ENCODE measurements at regions not wholly inside any gene's neighbourhood (a gene's known extent, or its start where the extent isn't known, plus 50 kb on each side); places are given as distances from the start of the nearest gene placed in this dataset.

GRCh38 chr15:69531665-69532027, 79.0 kb downstream of the RPLP1 start:
- no peak for TF ChIP-seq RELA (CRISPR knock-in tag; IDR thresholded peaks at IDR 0.05; ENCODE audit: borderline replicate concordance)
- TF ChIP-seq, protein P1, sequence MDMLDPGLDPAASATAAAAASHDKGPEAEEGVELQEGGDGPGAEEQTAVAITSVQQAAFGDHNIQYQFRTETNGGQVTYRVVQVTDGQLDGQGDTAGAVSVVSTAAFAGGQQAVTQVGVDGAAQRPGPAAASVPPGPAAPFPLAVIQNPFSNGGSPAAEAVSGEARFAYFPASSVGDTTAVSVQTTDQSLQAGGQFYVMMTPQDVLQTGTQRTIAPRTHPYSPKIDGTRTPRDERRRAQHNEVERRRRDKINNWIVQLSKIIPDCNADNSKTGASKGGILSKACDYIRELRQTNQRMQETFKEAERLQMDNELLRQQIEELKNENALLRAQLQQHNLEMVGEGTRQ (CRISPR knock-in tag; IDR thresholded peaks at IDR 0.05): no peak
- no peak for TF ChIP-seq ESRRA (CRISPR knock-in tag; IDR thresholded peaks at IDR 0.05; ENCODE audit: borderline replicate concordance)
- TF ChIP-seq, protein P2, sequence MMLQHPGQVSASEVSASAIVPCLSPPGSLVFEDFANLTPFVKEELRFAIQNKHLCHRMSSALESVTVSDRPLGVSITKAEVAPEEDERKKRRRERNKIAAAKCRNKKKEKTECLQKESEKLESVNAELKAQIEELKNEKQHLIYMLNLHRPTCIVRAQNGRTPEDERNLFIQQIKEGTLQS (CRISPR knock-in tag; conservative IDR thresholded peaks at IDR 0.05): no peak
- no peak for TF ChIP-seq USF1 (CRISPR knock-in tag; IDR thresholded peaks at IDR 0.05)
- no peak for TF ChIP-seq NFATC4 (CRISPR knock-in tag; IDR thresholded peaks at IDR 0.05)
- TF ChIP-seq, protein P3, sequence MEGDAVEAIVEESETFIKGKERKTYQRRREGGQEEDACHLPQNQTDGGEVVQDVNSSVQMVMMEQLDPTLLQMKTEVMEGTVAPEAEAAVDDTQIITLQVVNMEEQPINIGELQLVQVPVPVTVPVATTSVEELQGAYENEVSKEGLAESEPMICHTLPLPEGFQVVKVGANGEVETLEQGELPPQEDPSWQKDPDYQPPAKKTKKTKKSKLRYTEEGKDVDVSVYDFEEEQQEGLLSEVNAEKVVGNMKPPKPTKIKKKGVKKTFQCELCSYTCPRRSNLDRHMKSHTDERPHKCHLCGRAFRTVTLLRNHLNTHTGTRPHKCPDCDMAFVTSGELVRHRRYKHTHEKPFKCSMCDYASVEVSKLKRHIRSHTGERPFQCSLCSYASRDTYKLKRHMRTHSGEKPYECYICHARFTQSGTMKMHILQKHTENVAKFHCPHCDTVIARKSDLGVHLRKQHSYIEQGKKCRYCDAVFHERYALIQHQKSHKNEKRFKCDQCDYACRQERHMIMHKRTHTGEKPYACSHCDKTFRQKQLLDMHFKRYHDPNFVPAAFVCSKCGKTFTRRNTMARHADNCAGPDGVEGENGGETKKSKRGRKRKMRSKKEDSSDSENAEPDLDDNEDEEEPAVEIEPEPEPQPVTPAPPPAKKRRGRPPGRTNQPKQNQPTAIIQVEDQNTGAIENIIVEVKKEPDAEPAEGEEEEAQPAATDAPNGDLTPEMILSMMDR (IDR thresholded peaks at IDR 0.05): no peak
- TF ChIP-seq E2F4 (CRISPR knock-in tag; IDR thresholded peaks at IDR 0.05; ENCODE audit: borderline replicate concordance, low read depth): no peak

Measured in WTC11 (cell line).